ENCODE measurements at regions not wholly inside any gene's neighbourhood (a gene's known extent, or its start where the extent isn't known, plus 50 kb on each side); places are given as distances from the start of the nearest gene placed in this dataset.

- no peak for TF ChIP-seq ZNF624 (tag by site-specific recombination; IDR thresholded peaks at IDR 0.05)
- TF ChIP-seq ZNF114 (tag by site-specific recombination; IDR thresholded peaks at IDR 0.05): no peak
- TF ChIP-seq ZNF146 (tag by site-specific recombination; IDR thresholded peaks at IDR 0.05): no peak
- no peak for TF ChIP-seq ZNF660 (tag by site-specific recombination; IDR thresholded peaks at IDR 0.05)
- TF ChIP-seq ZNF561 (tag by site-specific recombination; IDR thresholded peaks at IDR 0.05; ENCODE audit: borderline replicate concordance): no peak
- TF ChIP-seq REST (tag by site-specific recombination; IDR thresholded peaks at IDR 0.05): no peak
These were observed 110.6 kb downstream of the ZFAND4 start for GRCh38 chr10:45561952-45562351.

Measured in HEK293 (cell line).